ENCODE measurements at regions not wholly inside any gene's neighbourhood (a gene's known extent, or its start where the extent isn't known, plus 50 kb on each side); places are given as distances from the start of the nearest gene placed in this dataset.
A peak's percentile ranks its signal among the peaks of the same experiment; 100 is the strongest.

GRCh38 chr4:12957108-12957507 lies 527.0 kb downstream of the RAB28 start (continued):
- TF ChIP-seq FOXA3 (CRISPR knock-in tag; IDR thresholded peaks at IDR 0.05) (peak; percentile 61), ZEB1 (IDR thresholded peaks at IDR 0.05; ENCODE audit: insufficient replicate concordance, low read depth) (no peak), ZNF264 (CRISPR knock-in tag; IDR thresholded peaks at IDR 0.05) (peak; percentile 84; the same call in 1 of the 2 replicates), ISL2 (CRISPR knock-in tag; IDR thresholded peaks at IDR 0.05) (0 out of 2 replicates have a peak, but pooled peaks have one; percentile 15), KDM5B (CRISPR knock-in tag; IDR thresholded peaks at IDR 0.05; ENCODE audit: borderline replicate concordance) (no peak), TBX2 (CRISPR knock-in tag; IDR thresholded peaks at IDR 0.05; ENCODE audit: borderline replicate concordance) (peak; percentile 43; the same call in 1 of the 2 replicates), ZSCAN30 (CRISPR knock-in tag; IDR thresholded peaks at IDR 0.05) (no peak), NCOA2 (CRISPR knock-in tag; IDR thresholded peaks at IDR 0.05) (peak; percentile 32; the same call in 1 of the 2 replicates), ARID5B (CRISPR knock-in tag; IDR thresholded peaks at IDR 0.05) (peak; percentile 47), WIZ (CRISPR knock-in tag; IDR thresholded peaks at IDR 0.05) (no peak), ZNF713 (CRISPR knock-in tag; IDR thresholded peaks at IDR 0.05) (no peak), RCOR2 (CRISPR knock-in tag; IDR thresholded peaks at IDR 0.05) (no peak), HNRNPUL1 (IDR thresholded peaks at IDR 0.05; ENCODE audit: low read depth, low read length) (no peak), ELK4 (CRISPR knock-in tag; IDR thresholded peaks at IDR 0.05; ENCODE audit: borderline replicate concordance) (no peak)

Measured in HepG2 (cell line).